ENCODE measurements at regions not wholly inside any gene's neighbourhood (a gene's known extent, or its start where the extent isn't known, plus 50 kb on each side); places are given as distances from the start of the nearest gene placed in this dataset.

DNA sequence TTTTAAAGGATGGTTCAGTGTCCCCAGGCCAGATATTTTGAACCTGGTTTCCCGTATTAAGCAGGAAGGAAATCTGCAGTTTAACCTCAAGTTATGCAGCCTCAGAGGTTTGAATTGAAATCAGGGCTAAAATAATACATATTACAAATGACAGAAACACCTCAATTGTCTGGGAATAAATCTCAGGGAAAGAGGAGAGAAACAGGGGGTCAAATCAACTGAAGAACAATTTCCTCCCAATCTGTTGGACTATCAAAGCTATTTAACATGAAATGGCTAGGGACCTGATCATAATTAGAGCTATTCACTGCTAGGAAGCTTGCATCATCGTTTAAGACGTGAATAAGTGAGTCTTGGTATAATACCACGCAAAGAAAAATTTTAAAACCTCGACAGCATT is 150.0 kb upstream of the ARHGAP28 start:
- Histone ChIP-seq H3K4me3 (ENCODE audit: low read depth, low read length, poor library complexity, severe bottlenecking) (no peak overlapping the region), H3K27me3 (ENCODE audit: insufficient read depth, low read length) (no peaks in the 10 kb centered on the region), H3K9me2 (ENCODE audit: low read depth, low read length) (no peaks in the 10 kb centered on the region), H4K20me1 (ENCODE audit: insufficient read depth, low read length) (no peaks in the 10 kb centered on the region), H3K9me3 (ENCODE audit: low read length) (no peaks in the 10 kb centered on the region), H3K4me2 (ENCODE audit: low read length) (no peak overlapping the region), H3K27ac (ENCODE audit: low read depth, low read length, poor library complexity, severe bottlenecking) (no peak overlapping the region), H3K9ac (ENCODE audit: low read length) (no peak overlapping the region), H3K36me3 (ENCODE audit: insufficient read depth, low read length) (no peaks in the 10 kb centered on the region), H3F3A (ENCODE audit: insufficient read depth, low read length) (no peaks in the 10 kb centered on the region), H3K4me1 (ENCODE audit: insufficient read depth, low read length, severe bottlenecking) (no peaks in the 10 kb centered on the region), H2AFZ (ENCODE audit: low read length) (no peak overlapping the region), H3K79me2 (ENCODE audit: insufficient read depth, low read length) (no peaks in the 10 kb centered on the region)
- no peak for TF ChIP-seq CTCF (IDR thresholded peaks at IDR 0.05; ENCODE audit: low read length)
- TF ChIP-seq EZH2 (IDR thresholded peaks at IDR 0.05; ENCODE audit: borderline replicate concordance, low read length), result no peak

GRCh38 chr18:6580401-6580800 is 149.1 kb upstream of the ARHGAP28 start:
- no peak overlapping the region for H3K4me3 ChIP-seq (ENCODE audit: low read depth, low read length, poor library complexity, severe bottlenecking)
- no peak overlapping the region for H3K4me2 ChIP-seq (ENCODE audit: low read length)
- no peaks in the 10 kb centered on the region for H3K4me1 ChIP-seq (ENCODE audit: insufficient read depth, low read length, severe bottlenecking)
- H3F3A ChIP-seq (ENCODE audit: insufficient read depth, low read length), result no peaks in the 10 kb centered on the region
- H3K9ac ChIP-seq (ENCODE audit: low read length), result no peak overlapping the region
- H3K9me3 ChIP-seq (ENCODE audit: low read length), result no peaks in the 10 kb centered on the region
- H3K79me2 ChIP-seq (ENCODE audit: insufficient read depth, low read length), result no peaks in the 10 kb centered on the region
- TF ChIP-seq EZH2 (IDR thresholded peaks at IDR 0.05; ENCODE audit: borderline replicate concordance, low read length) (no peak), CTCF (IDR thresholded peaks at IDR 0.05; ENCODE audit: low read length) (no peak)
- no peak overlapping the region for H2AFZ ChIP-seq (ENCODE audit: low read length)
- no peaks in the 10 kb centered on the region for H3K36me3 ChIP-seq (ENCODE audit: insufficient read depth, low read length)
- H3K27me3 ChIP-seq (ENCODE audit: insufficient read depth, low read length), result no peaks in the 10 kb centered on the region
- H3K9me2 ChIP-seq (ENCODE audit: low read depth, low read length), result no peaks in the 10 kb centered on the region
- no peak overlapping the region for H3K27ac ChIP-seq (ENCODE audit: low read depth, low read length, poor library complexity, severe bottlenecking)
- H4K20me1 ChIP-seq (ENCODE audit: insufficient read depth, low read length), result no peaks in the 10 kb centered on the region

GRCh38 chr18:6589923-6590322 is 139.6 kb upstream of the ARHGAP28 start:
- Histone ChIP-seq H3K4me2 (ENCODE audit: low read length) (no peak overlapping the region), H3K9me2 (ENCODE audit: low read depth, low read length) (no peaks in the 10 kb centered on the region), H2AFZ (ENCODE audit: low read length) (no peak overlapping the region), H3K79me2 (ENCODE audit: insufficient read depth, low read length) (no peaks in the 10 kb centered on the region), H3K4me1 (ENCODE audit: insufficient read depth, low read length, severe bottlenecking) (no peaks in the 10 kb centered on the region), H4K20me1 (ENCODE audit: insufficient read depth, low read length) (no peaks in the 10 kb centered on the region), H3K36me3 (ENCODE audit: insufficient read depth, low read length) (no peaks in the 10 kb centered on the region), H3K27me3 (ENCODE audit: insufficient read depth, low read length) (no peaks in the 10 kb centered on the region), H3K27ac (ENCODE audit: low read depth, low read length, poor library complexity, severe bottlenecking) (no peak overlapping the region), H3K4me3 (ENCODE audit: low read depth, low read length, poor library complexity, severe bottlenecking) (no peak overlapping the region), H3F3A (ENCODE audit: insufficient read depth, low read length) (no peaks in the 10 kb centered on the region), H3K9me3 (ENCODE audit: low read length) (no peaks in the 10 kb centered on the region), H3K9ac (ENCODE audit: low read length) (no peak overlapping the region)
- no peak for TF ChIP-seq EZH2 (IDR thresholded peaks at IDR 0.05; ENCODE audit: borderline replicate concordance, low read length)
- TF ChIP-seq CTCF (IDR thresholded peaks at IDR 0.05; ENCODE audit: low read length), result no peak

All from OCI-LY1 (cell line).